Retinal pigment epithelial cell (primary cell): ENCODE measurements at regions not wholly inside any gene's neighbourhood (a gene's known extent, or its start where the extent isn't known, plus 50 kb on each side); places are given as distances from the start of the nearest gene placed in this dataset.

ENCODE experiments used
- DNase-seq: peaks from one replicate; pipeline ENCODE4 v3.0.0-alpha.2; 2010; ENCODE audit warnings: low read depth
- H3K4me3 ChIP-seq: 2 replicates; pipeline ENCODE4 v1.5.1; 2011; ENCODE audit warnings: mild to moderate bottlenecking, low read length, control low read depth, moderate library complexity
- CTCF ChIP-seq: conservative IDR thresholded peaks from 2 replicates; pipeline ENCODE4 v1.5.1; 2011; ENCODE audit warnings: low read depth, low read length, control low read depth, inconsistent platforms

- no peak for TF ChIP-seq CTCF
- H3K4me3 ChIP-seq = no peak overlapping the region
- no peak for DNase-seq
These were observed 58.6 kb upstream of the SLC38A4 start for GRCh38 chr12:46884362-46884761.

GRCh38 chr12:46886541-46887041 lies 60.8 kb upstream of the SLC38A4 start:
- no peak for TF ChIP-seq CTCF
- DNase-seq = no peak
- H3K4me3 ChIP-seq = no peak overlapping the region

GRCh38 chr12:46887870-46888269 lies 62.1 kb upstream of the SLC38A4 start:
- no peak for TF ChIP-seq CTCF
- H3K4me3 ChIP-seq = no peak overlapping the region
- DNase-seq = no peak

GRCh38 chr12:46888568-46888967 lies 62.8 kb upstream of the SLC38A4 start:
- TF ChIP-seq CTCF = no peak
- DNase-seq = no peak
- no peak overlapping the region for H3K4me3 ChIP-seq

- no peak for TF ChIP-seq CTCF
- no peak overlapping the region for H3K4me3 ChIP-seq
- no peak for DNase-seq
These were observed 65.5 kb upstream of the SLC38A4 start for GRCh38 chr12:46891306-46891705.

GRCh38 chr12:46892034-46892705 lies 66.4 kb upstream of the SLC38A4 start:
- TF ChIP-seq CTCF = no peak
- DNase-seq = no peak
- H3K4me3 ChIP-seq = no peak overlapping the region

- no peak for TF ChIP-seq CTCF
- no peak overlapping the region for H3K4me3 ChIP-seq
- DNase-seq = no peak
These were observed 67.1 kb upstream of the SLC38A4 start for GRCh38 chr12:46892887-46893286.
